SK-N-SH (cell line): ENCODE measurements at regions not wholly inside any gene's neighbourhood (a gene's known extent, or its start where the extent isn't known, plus 50 kb on each side); places are given as distances from the start of the nearest gene placed in this dataset.

ENCODE experiments used
- CTCF ChIA-PET: fragments of 300-600, 350-600 bp; formaldehyde crosslinking; extraction: SDS; loops from one replicate; lab custom pipeline; 2021; lab: Yijun Ruan, JAX
- POLR2A ChIA-PET: fragments of 350-600 bp; sonication (Branson Sonifier 250); formaldehyde crosslinking; extraction: SDS; loops from one replicate; lab custom pipeline; 2020; ENCODE audit warnings: antibody characterized with exemption, inconsistent platforms; lab: Yijun Ruan, JAX
- DNase-seq: peaks from one replicate; pipeline ENCODE4 v3.0.0; 2012
- H2AFZ ChIP-seq: fragments of 200-600 bp; sonication (generic); 2 replicates; pipeline ENCODE4 v1.8.1; 2016; ENCODE audit warnings: antibody characterized with exemption, mild to moderate bottlenecking, low read depth
- H3F3A ChIP-seq: fragments of 200-600 bp; sonication (generic); replicated peaks from 2 replicates; pipeline ENCODE3; 2016; ENCODE audit warnings: antibody characterized with exemption, mild to moderate bottlenecking; ENCODE audit not compliant: insufficient read depth
- H3K27ac ChIP-seq, 2 experiments: fragments of 200-500 bp in 1 of 2; fragments of 200-600 bp in 1 of 2; sonication (Bioruptor generic) in 1 of 2; sonication (generic), shearing (Covaris generic) in 1 of 2; 2 replicates each; pipeline versions ENCODE4 v1.5.1 to v1.6.1; 2014 to 2016; ENCODE audit warnings: low read depth in 2 of 2, inconsistent platforms in 1 of 2, low read length in 1 of 2, mild to moderate bottlenecking in 1 of 2, mixed read lengths in 1 of 2
- H3K27me3 ChIP-seq: fragments of 200-600 bp; sonication (generic), shearing (Covaris generic); 2 replicates; pipeline ENCODE4 v1.6.1; 2016; ENCODE audit warnings: mixed run types; ENCODE audit not compliant: insufficient read depth
- H3K36me3 ChIP-seq, 2 experiments: fragments of 200-500 bp in 1 of 2; fragments of 200-600 bp in 1 of 2; sonication (Bioruptor generic) in 1 of 2; sonication (generic) in 1 of 2; replicated peaks in 1 of 2; 2 replicates each; pipeline versions ENCODE3 to v1.5.1; 2014 to 2016; ENCODE audit warnings: low read length in 1 of 2, mild to moderate bottlenecking in 1 of 2; ENCODE audit not compliant: insufficient read depth in 2 of 2, control insufficient read depth in 1 of 2
- H3K4me1 ChIP-seq, 2 experiments: fragments of 200-500 bp in 1 of 2; fragments of 200-600 bp in 1 of 2; sonication (Bioruptor generic) in 1 of 2; sonication (generic), shearing (Covaris generic) in 1 of 2; 2 replicates each; pipeline versions ENCODE4 v1.5.1 to v1.6.1; 2014 to 2016; ENCODE audit warnings: low read depth in 1 of 2, low read length in 1 of 2, mixed run types in 1 of 2; ENCODE audit not compliant: insufficient read depth in 2 of 2, control insufficient read depth in 1 of 2
- H3K4me2 ChIP-seq: fragments of 200-600 bp; sonication (generic), shearing (Covaris generic); 2 replicates; pipeline ENCODE4 v1.6.1; 2017; ENCODE audit warnings: mixed run types
- H3K4me3 ChIP-seq, 2 experiments: fragments of 200-500 bp in 1 of 2; fragments of 200-600 bp in 1 of 2; sonication (Bioruptor generic) in 1 of 2; sonication (generic), shearing (Covaris generic) in 1 of 2; 2 replicates each; pipeline versions ENCODE4 v1.5.1 to v1.8.1; 2014 to 2016; ENCODE audit warnings: low read depth in 2 of 2, inconsistent platforms in 1 of 2, low read length in 1 of 2, mild to moderate bottlenecking in 1 of 2, mixed read lengths in 1 of 2, moderate library complexity in 1 of 2
- H3K79me2 ChIP-seq: fragments of 200-600 bp; sonication (generic); 2 replicates; pipeline ENCODE4 v1.8.1; 2017; ENCODE audit warnings: mild to moderate bottlenecking; ENCODE audit not compliant: insufficient read depth
- H3K9ac ChIP-seq: fragments of 200-600 bp; sonication (generic); 2 replicates; pipeline ENCODE4 v1.6.1; 2017; ENCODE audit warnings: mixed run types
- H3K9me2 ChIP-seq: fragments of 200-600 bp; sonication (generic); 2 replicates; pipeline ENCODE4 v1.6.1; 2017; ENCODE audit warnings: mixed run types
- H3K9me3 ChIP-seq: fragments of 200-600 bp; sonication (generic); 2 replicates; pipeline ENCODE4 v1.6.1; 2017; ENCODE audit warnings: mixed run types, mild to moderate bottlenecking, moderate library complexity
- H4K20me1 ChIP-seq: fragments of 200-600 bp; sonication (generic); 2 replicates; pipeline ENCODE4 v1.6.1; 2017; ENCODE audit warnings: mild to moderate bottlenecking, mixed run types; ENCODE audit not compliant: insufficient read depth
- CHD2 ChIP-seq: fragments of 150-350 bp; IDR thresholded peaks from 2 replicates; pipeline ENCODE4 v1.6.1; 2018; ENCODE audit warnings: low read length; ENCODE audit not compliant: partially characterized antibody
- CTCF ChIP-seq: fragments of 200-600 bp; sonication (generic); IDR thresholded peaks from 2 replicates; pipeline ENCODE4 v1.6.1; 2017; ENCODE audit warnings: antibody characterized with exemption, mild to moderate bottlenecking, moderate library complexity
- ELF1 ChIP-seq: IDR thresholded peaks from 2 replicates; pipeline ENCODE4 v1.4.0; 2012
- EZH2phosphoT487 ChIP-seq: fragments of 200-600 bp; sonication (generic); IDR thresholded peaks from 2 replicates; pipeline ENCODE4 v1.6.1; 2017; ENCODE audit warnings: low read depth, mixed run types, mild to moderate bottlenecking, antibody characterized with exemption, moderate library complexity, borderline replicate concordance
- FOSL2 ChIP-seq: IDR thresholded peaks from 2 replicates; pipeline ENCODE4 v1.4.0; 2012; ENCODE audit warnings: low read depth, mild to moderate bottlenecking, moderate library complexity, borderline replicate concordance
- FOXJ3 ChIP-seq: sonication (generic); formaldehyde crosslinking; IDR thresholded peaks from 2 replicates; pipeline ENCODE4 v1.5.1; 2020; ENCODE audit warnings: mild to moderate bottlenecking, missing genetic modification reagents
- GATA2 ChIP-seq: sonication (generic); formaldehyde crosslinking; IDR thresholded peaks from 2 replicates; pipeline ENCODE4 v1.5.0; 2020; ENCODE audit warnings: mild to moderate bottlenecking, missing genetic modification reagents
- MXI1 ChIP-seq: IDR thresholded peaks from 2 replicates; pipeline ENCODE4 v1.6.1; 2012; ENCODE audit warnings: mild to moderate bottlenecking, low read depth, low read length, improper control_type of control experiment
- PBX3 ChIP-seq: IDR thresholded peaks from 2 replicates; pipeline ENCODE4; 2012
- POLR2AphosphoS5 ChIP-seq: IDR thresholded peaks from 2 replicates; pipeline ENCODE4 v1.6.1; 2012; ENCODE audit warnings: low read depth, low read length
- RCOR1 ChIP-seq: fragments of 150-350 bp; IDR thresholded peaks from 2 replicates; pipeline ENCODE4 v1.6.1; 2017; ENCODE audit warnings: antibody characterized with exemption, low read length
- REST ChIP-seq: IDR thresholded peaks from 2 replicates; pipeline ENCODE4 v1.6.1; 2012; ENCODE audit warnings: mild to moderate bottlenecking, low read depth, low read length, moderate library complexity
- SMC3 ChIP-seq: IDR thresholded peaks from 2 replicates; pipeline ENCODE4 v1.6.1; 2012; ENCODE audit warnings: low read depth, low read length, improper control_type of control experiment
- TCF12 ChIP-seq: IDR thresholded peaks from 2 replicates; pipeline ENCODE4 v1.4.0; 2012
- USF1 ChIP-seq: IDR thresholded peaks from 2 replicates; pipeline ENCODE4 v1.4.0; 2012; ENCODE audit warnings: low read depth, borderline replicate concordance
- USF2 ChIP-seq: fragments of 150-350 bp; IDR thresholded peaks from 2 replicates; pipeline ENCODE4 v1.6.1; 2017; ENCODE audit warnings: antibody characterized with exemption, low read length, low read depth, borderline replicate concordance
- ZBTB33 ChIP-seq: IDR thresholded peaks from 2 replicates; pipeline ENCODE4 v1.4.0; 2012; ENCODE audit warnings: low read depth, borderline replicate concordance
- WGBS: methylation state at CpG from one replicate; pipeline ENCODE4 v1.1.6; 2017; ENCODE audit warnings: low lambda C conversion rate; 5-methylcytosine and 5-hydroxymethylcytosine counted together

- TF ChIP-seq REST (no peak), SMC3 (no peak), EZH2phosphoT487 (no peak), USF2 (no peak)
Observed at GRCh38 chr18:78904179-78904531, 75.5 kb upstream of the SALL3 start (continued).

- ChIA-PET POLR2A (no interaction called here), CTCF (interaction anchor here (1.2 to 1.3 kb wide), 2 partner anchors 13 to 15 kb away, joined by 3 read pairs; no protein-coding TSS in a partner anchor)
- Histone ChIP-seq H3K9me2 (no peaks in the 10 kb centered on the region), H3K9me3 (no peaks in the 10 kb centered on the region), H3K36me3 (no peaks in the 10 kb centered on the region), H2AFZ (no peak overlapping the region), H3K27me3 (peaks cover 32% of the 10 kb centered on the region; the same call in 1 of the 2 replicates), H3K79me2 (no peaks in the 10 kb centered on the region), H4K20me1 (no peaks in the 10 kb centered on the region), H3K4me1 (no peaks in the 10 kb centered on the region), H3F3A (no peaks in the 10 kb centered on the region), H3K4me3 (no peak overlapping the region), H3K9ac (no peak overlapping the region), H3K4me2 (no peak overlapping the region), H3K27ac (no peak overlapping the region)
- no peak for DNase-seq
- WGBS = 15% methylated on average over 9 of the region's 9 CpGs
- TF ChIP-seq ZBTB33 (no peak), USF1 (no peak), REST (no peak), PBX3 (no peak), ELF1 (no peak), CTCF (no peak), GATA2 (CRISPR knock-in tag) (no peak), CHD2 (no peak), POLR2AphosphoS5 (no peak), RCOR1 (no peak), MXI1 (no peak), FOXJ3 (CRISPR knock-in tag) (no peak), FOSL2 (no peak), TCF12 (no peak)
Observed at GRCh38 chr18:78905334-78905733, 74.3 kb upstream of the SALL3 start.
